ENCODE measurements at regions not wholly inside any gene's neighbourhood (a gene's known extent, or its start where the extent isn't known, plus 50 kb on each side); places are given as distances from the start of the nearest gene placed in this dataset.
A peak's percentile ranks its signal among the peaks of the same experiment; 100 is the strongest.

DNA sequence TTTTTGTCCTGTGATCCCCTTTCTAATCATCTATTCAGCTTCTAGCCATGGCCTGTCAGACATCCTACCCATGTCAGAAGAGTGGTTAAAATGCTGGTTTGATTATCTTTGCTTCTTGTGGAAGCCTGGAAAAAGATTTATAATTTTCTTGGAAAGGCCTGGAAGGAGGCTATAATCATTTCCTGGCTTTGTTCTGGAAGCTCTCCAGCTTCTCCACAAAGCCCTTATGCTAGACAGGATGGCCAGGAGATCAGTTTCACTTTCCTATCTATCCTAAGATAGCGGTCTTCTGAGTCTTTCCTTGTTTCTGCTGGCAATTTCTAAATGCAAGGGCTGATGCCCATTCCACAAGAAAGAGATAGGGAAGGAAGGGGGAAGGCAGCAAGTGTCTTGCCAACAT is 90.9 kb upstream of the SLC44A3 start:
- DNase-seq: no peak
- Histone ChIP-seq H3K27ac (peak overlapping the region in 2 of 3 donors; percentile 1 to 41), H3K27me3 (no peaks in the 10 kb centered on the region), H3K9me3 (no peaks in the 10 kb centered on the region), H3K4me3 (replicated peaks in 1 of 3) (no peak overlapping the region), H3K36me3 (no peaks in the 10 kb centered on the region), H3K4me1 (peaks cover 0 to 7% of the 10 kb centered on the region in 2 donors)
- no peak for TF ChIP-seq POLR2A (IDR thresholded peaks at IDR 0.05)
- TF ChIP-seq, protein P1, sequence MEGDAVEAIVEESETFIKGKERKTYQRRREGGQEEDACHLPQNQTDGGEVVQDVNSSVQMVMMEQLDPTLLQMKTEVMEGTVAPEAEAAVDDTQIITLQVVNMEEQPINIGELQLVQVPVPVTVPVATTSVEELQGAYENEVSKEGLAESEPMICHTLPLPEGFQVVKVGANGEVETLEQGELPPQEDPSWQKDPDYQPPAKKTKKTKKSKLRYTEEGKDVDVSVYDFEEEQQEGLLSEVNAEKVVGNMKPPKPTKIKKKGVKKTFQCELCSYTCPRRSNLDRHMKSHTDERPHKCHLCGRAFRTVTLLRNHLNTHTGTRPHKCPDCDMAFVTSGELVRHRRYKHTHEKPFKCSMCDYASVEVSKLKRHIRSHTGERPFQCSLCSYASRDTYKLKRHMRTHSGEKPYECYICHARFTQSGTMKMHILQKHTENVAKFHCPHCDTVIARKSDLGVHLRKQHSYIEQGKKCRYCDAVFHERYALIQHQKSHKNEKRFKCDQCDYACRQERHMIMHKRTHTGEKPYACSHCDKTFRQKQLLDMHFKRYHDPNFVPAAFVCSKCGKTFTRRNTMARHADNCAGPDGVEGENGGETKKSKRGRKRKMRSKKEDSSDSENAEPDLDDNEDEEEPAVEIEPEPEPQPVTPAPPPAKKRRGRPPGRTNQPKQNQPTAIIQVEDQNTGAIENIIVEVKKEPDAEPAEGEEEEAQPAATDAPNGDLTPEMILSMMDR (IDR thresholded peaks at IDR 0.05): no peak
- WGBS, 2 donors: 67 to 80% methylated on average over 1 of the region's 1 CpG
- intact Hi-C loops (cut with DNase I): no loop called here

DNA sequence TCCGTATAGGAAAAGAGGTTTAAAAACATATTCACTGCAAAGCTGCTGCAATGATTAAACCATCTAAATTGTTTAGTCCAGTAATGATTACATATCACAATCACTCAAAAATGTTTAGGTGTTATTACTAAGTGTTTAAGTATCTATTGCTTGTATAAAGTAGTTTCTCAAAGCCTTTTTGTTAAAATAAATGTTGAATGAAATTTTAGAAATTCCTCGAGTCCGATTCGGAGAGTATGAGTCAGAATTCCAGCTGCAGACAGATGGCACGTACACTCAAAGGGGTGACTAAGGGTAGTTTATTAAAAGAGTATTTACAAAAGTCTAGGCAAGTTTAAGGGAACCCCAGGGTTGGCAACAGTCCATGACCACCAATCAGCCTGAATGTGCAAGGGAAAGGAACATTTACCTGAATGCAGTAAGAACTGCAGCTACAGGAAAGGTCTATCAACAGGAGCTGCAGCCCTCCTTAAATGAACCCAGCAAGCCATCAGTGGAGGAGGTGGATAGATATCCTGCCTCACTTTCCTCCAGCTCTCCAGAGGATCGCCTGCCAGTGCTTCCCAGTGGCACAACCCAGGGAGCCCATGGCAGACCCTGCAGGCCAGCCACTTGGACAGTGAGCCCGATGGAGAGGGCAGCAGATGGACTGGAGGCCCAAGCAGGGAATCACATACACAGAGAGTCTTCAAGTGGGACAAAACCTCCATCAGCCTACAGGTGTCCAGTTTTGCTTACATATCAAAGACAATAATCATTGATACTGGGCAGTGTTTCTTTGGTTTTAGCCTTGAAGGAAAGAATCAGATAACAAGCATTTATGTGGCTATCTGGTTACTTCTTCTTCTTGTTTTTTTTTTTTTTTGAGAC is 92.1 kb upstream of the SLC44A3 start:
- intact Hi-C loops (cut with DNase I): no loop called here
- Histone ChIP-seq H3K36me3 (no peaks in the 10 kb centered on the region), H3K27me3 (no peaks in the 10 kb centered on the region), H3K27ac (no peak overlapping the region), H3K9me3 (no peaks in the 10 kb centered on the region), H3K4me3 (replicated peaks in 1 of 3) (no peak overlapping the region), H3K4me1 (peaks cover 0 to 7% of the 10 kb centered on the region in 2 donors)
- no peak for DNase-seq
- 68 to 80% methylated on average over 7 of the region's 7 CpGs for WGBS, 2 donors
- TF ChIP-seq, protein P1 (IDR thresholded peaks at IDR 0.05): no peak
- TF ChIP-seq POLR2A (IDR thresholded peaks at IDR 0.05): no peak

DNA sequence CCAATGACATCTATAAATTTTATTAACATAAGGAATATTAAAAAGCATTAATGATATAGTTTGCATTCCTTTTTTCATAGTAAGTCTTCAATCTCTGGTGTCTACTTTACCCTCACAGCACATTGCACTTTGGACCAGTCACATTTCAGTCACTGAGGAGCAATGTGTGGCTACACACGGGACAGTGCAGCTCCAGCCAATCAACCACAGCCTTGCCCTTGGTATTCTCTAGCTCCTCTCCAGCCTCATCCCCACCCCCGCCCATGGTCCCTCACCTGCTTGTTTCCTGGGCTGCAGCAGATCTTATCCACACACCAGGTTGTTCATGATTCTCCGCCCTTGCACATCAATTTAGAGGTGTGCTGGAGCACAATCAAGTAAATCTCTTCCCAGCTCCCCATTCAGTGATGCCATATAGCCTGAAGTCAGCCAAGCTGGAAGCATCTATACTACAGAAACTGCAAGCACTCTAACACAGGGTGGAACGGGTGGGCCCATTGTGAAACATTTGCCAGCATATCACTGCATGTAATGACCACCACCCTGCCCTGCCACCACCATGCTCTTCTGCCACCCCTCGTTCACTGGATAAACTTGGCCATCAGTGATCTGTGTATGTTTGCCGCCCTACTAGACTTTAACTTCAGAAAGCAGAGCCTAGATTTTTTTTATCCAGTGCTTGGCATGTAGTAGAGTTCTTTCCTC is 93.0 kb upstream of the SLC44A3 start:
- H3K4me3 ChIP-seq (replicated peaks in 1 of 3): no peak overlapping the region
- no peaks in the 10 kb centered on the region for H3K36me3 ChIP-seq
- intact Hi-C loops (cut with DNase I): no loop called here
- H3K4me1 ChIP-seq: peaks cover 0 to 7% of the 10 kb centered on the region in 2 donors
- no peaks in the 10 kb centered on the region for H3K9me3 ChIP-seq
- no peak overlapping the region for H3K27ac ChIP-seq
- DNase-seq: no peak
- WGBS, 2 donors: 73 to 96% methylated on average over 6 of the region's 6 CpGs
- no peak for TF ChIP-seq POLR2A (IDR thresholded peaks at IDR 0.05)
- TF ChIP-seq, protein P1 (IDR thresholded peaks at IDR 0.05): no peak
- H3K27me3 ChIP-seq: no peaks in the 10 kb centered on the region

GRCh38 chr1:94725566-94725965 is 94.6 kb upstream of the SLC44A3 start:
- no peak overlapping the region for H3K4me3 ChIP-seq (replicated peaks in 1 of 3)
- TF ChIP-seq, protein P1 (IDR thresholded peaks at IDR 0.05): no peak
- no peak for TF ChIP-seq POLR2A (IDR thresholded peaks at IDR 0.05)
- no peak overlapping the region for H3K27ac ChIP-seq
- H3K36me3 ChIP-seq: no peaks in the 10 kb centered on the region
- WGBS, 2 donors: 95 to 97% methylated on average over 3 of the region's 3 CpGs
- DNase-seq: no peak
- no peaks in the 10 kb centered on the region for H3K9me3 ChIP-seq
- H3K27me3 ChIP-seq: no peaks in the 10 kb centered on the region
- peaks cover 0 to 7% of the 10 kb centered on the region in 2 donors for H3K4me1 ChIP-seq
- intact Hi-C loops (cut with DNase I): no loop called here

DNA sequence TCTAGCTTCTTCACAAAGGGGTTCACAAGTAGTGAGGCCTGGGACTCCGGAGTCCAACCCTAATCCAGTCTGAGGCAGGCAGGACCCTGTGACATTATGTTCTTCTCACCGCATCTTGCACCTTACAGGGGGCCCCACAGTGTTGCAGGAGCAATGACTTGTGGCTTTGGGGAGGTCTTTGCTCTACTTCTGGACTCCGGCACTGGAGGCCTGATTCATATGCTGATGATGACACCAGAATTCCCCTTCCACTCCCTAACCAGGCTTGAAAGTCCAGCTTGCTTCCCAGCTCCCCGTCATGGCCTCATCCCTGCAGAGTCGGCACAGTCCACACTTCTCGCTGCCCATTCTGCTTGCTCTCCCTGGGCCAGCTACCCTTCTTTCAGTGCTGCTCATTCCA is 96.3 kb upstream of the SLC44A3 start:
- WGBS, 2 donors: 90 to 96% methylated on average over 6 of the region's 6 CpGs

More for the DNA sequence above, 96.3 kb upstream of the SLC44A3 start:
- no peak for DNase-seq
- Histone ChIP-seq H3K36me3 (no peaks in the 10 kb centered on the region), H3K4me1 (peaks cover 0 to 7% of the 10 kb centered on the region in 2 donors), H3K4me3 (replicated peaks in 1 of 3) (no peak overlapping the region), H3K27ac (no peak overlapping the region), H3K9me3 (no peaks in the 10 kb centered on the region), H3K27me3 (no peaks in the 10 kb centered on the region)
- intact Hi-C loops (cut with DNase I): no loop called here
- no peak for TF ChIP-seq POLR2A (IDR thresholded peaks at IDR 0.05)
- TF ChIP-seq, protein P1 (IDR thresholded peaks at IDR 0.05): no peak

Measured in thyroid gland (tissue), 4 donors.